ENCODE measurements at regions not wholly inside any gene's neighbourhood (a gene's known extent, or its start where the extent isn't known, plus 50 kb on each side); places are given as distances from the start of the nearest gene placed in this dataset.

DNA sequence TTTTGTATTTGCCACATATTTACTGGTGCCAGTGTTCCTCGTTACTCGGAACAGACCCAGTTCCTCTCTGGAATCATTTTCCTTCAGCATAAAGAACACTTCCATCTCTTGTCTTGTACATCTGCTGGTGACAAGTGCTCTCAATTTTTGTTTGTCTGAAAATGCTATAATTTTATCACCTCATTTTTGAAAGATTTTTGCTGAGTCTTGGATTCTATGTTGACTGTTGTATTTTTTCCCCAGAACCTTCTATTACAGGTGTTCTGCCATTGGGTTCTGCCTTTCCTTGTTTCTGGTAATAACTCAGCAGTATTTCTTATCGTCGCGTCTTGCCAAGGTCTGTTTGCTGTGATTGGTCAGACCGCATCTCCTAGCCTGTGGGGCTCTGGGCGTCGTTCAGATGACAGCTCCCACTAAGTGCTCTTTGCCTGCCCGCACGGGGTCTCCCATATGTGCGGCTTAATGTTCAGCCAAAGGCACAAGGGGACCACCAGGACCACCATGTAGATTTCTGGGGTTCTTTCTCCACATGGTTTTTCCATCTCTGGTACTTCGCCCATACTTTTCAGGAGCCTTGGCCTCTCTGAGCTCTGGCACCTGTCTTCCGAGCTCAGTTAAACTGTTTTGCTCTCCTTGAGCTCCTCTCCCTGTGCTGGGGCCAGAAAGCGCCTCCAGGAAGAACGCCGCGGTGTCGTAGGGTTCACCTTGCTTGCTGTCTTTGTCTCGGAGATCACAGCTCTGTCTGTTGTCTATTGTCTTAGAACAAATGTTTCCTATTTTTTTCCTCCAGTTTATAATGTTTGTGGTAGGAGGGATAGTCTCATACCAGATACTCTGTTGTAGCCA, 80.0 kb downstream of the METRNL start:
- TF ChIP-seq, protein P1, sequence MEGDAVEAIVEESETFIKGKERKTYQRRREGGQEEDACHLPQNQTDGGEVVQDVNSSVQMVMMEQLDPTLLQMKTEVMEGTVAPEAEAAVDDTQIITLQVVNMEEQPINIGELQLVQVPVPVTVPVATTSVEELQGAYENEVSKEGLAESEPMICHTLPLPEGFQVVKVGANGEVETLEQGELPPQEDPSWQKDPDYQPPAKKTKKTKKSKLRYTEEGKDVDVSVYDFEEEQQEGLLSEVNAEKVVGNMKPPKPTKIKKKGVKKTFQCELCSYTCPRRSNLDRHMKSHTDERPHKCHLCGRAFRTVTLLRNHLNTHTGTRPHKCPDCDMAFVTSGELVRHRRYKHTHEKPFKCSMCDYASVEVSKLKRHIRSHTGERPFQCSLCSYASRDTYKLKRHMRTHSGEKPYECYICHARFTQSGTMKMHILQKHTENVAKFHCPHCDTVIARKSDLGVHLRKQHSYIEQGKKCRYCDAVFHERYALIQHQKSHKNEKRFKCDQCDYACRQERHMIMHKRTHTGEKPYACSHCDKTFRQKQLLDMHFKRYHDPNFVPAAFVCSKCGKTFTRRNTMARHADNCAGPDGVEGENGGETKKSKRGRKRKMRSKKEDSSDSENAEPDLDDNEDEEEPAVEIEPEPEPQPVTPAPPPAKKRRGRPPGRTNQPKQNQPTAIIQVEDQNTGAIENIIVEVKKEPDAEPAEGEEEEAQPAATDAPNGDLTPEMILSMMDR (IDR thresholded peaks at IDR 0.05; ENCODE audit: borderline replicate concordance, insufficient read depth, low read depth, low read length): no peak
- no peak overlapping the region for H3K4me3 ChIP-seq (ENCODE audit: low read depth, low read length)

DNA sequence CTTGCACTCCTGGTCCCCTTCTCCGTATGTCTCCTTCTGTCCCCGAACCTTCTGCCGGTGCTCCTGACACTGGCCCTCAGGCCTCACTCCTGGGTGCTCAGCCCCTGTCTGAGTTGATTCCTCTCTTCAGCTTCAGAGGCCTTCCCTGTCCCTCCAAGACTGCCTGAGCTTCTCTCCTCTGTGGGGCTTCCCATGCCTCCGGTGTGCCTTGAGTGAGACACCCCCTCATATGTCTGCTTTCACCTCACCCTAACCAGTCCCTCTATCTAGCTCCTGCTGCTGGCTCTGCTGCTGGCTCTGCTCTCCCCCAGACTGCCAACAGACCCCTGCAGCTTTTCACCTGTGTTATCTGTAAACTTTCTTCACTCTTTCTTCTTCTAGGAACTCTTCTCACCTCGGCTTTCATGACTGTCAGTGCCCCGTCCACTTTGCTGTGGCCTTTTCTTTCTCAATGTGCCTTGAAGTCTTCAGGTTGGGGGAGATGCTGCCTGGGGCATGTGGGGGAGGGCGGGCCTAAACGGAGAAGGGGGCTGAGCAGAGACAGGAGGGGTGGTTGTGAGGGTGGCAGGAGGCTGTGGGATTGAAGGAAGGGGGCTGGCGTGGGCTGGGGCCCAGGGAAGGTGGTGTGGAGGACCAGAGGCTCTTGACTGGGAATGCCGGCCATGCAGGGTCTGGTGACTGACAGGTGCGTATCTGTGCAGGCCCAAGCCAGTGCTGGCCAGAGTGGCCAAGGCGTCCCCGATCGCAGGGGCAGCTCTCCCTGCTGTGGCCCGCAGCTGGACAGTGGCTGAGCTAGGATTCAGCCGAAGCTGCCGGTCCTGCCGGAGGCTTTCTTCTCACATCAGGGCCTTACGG, 81.3 kb downstream of the METRNL start:
- H3K4me3 ChIP-seq (ENCODE audit: low read depth, low read length): no peak overlapping the region
- TF ChIP-seq, protein P1 (IDR thresholded peaks at IDR 0.05; ENCODE audit: borderline replicate concordance, insufficient read depth, low read depth, low read length): no peak

DNA sequence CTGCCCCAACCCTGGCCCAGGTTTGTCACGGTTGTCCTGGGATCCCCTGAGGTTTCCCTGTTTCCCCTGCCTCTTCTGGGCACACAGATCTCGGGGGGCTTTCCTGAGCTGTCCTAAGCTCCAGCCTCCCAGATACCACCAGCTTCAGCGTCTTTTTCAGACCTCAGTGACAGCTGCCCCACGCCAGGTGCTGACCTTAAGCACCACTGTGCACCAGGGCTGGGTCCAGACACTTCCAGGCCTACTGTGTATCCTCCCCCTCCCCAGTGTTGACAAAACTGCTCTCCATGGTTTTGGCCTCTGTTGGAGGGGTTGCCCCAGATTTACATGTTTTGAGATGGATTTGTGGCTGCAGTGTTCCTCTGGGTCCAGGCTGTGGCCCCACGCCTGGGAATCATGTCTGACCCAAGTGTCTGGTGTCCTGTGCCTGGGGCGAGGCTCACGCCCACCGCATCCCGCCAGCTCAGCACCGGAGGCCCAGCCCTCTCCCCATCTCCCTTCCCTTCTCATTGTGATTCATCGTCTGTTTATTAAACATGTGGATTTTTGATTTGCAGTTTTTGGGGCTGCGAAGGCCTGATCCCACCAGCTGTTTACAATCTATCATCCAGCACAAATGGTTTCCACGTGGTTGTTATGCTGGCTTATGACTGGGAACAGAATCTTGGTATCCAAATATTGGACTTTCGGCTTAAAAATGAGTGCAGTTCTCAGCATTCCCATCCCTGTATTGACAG, 82.1 kb downstream of the METRNL start:
- TF ChIP-seq, protein P1 (IDR thresholded peaks at IDR 0.05; ENCODE audit: borderline replicate concordance, insufficient read depth, low read depth, low read length): no peak
- H3K4me3 ChIP-seq (ENCODE audit: low read depth, low read length): no peak overlapping the region

DNA sequence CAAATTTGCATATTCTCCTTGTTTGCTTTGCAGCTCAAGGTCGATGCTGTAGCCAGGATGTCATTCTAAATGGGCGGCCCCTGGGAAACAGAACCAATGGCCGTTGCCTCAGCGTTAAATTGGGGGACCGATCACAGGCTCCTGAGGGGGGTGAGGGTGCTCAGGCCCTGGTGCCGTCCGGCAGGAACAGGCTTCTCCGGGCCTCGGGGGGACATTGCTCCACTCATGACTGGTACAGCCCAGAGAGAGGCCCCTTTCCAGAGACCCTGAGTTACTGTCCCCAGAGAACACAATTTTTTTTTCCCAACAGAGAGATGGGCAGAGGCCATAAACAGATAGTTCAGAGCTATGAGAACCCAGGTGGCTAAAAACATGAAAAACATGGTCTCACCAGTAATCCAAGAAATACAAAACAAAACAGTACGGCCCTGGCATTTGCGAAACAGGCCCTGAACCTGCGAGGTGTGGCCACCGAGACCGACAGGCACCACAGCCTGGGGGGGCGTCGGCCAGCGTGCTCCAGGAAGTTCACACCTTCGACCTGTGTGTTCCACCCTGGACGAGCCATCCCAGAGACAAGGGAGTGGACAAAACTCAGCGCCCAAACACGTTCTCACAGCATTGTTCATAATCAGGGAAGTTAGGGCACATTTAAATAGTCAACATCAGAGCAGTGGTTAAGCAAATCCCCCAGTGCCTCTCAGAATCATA, 82.8 kb downstream of the METRNL start:
- no peak overlapping the region for H3K4me3 ChIP-seq (ENCODE audit: low read depth, low read length)
- TF ChIP-seq, protein P1 (IDR thresholded peaks at IDR 0.05; ENCODE audit: borderline replicate concordance, insufficient read depth, low read depth, low read length): no peak

DNA sequence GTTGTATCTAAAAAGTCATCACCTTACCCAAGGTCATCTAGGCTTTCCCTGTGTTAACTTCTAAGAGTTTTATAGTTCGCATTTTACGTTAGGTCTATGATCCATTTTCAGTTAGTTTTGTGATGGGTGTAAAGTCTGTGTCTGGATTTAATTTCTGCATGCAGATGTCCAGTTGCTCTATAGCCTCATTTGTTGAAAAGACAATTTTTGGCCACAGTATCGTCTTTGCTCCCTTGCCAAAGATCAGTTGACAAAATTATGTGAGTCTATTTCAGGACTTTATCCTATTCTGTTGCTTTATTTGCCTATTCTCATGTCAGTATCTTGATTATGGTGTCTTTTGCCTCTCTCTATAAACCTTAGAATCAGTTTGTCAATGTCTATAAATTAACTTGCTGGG, 85.1 kb downstream of the METRNL start:
- TF ChIP-seq, protein P1 (IDR thresholded peaks at IDR 0.05; ENCODE audit: borderline replicate concordance, insufficient read depth, low read depth, low read length): no peak
- H3K4me3 ChIP-seq (ENCODE audit: low read depth, low read length): no peak overlapping the region

DNA sequence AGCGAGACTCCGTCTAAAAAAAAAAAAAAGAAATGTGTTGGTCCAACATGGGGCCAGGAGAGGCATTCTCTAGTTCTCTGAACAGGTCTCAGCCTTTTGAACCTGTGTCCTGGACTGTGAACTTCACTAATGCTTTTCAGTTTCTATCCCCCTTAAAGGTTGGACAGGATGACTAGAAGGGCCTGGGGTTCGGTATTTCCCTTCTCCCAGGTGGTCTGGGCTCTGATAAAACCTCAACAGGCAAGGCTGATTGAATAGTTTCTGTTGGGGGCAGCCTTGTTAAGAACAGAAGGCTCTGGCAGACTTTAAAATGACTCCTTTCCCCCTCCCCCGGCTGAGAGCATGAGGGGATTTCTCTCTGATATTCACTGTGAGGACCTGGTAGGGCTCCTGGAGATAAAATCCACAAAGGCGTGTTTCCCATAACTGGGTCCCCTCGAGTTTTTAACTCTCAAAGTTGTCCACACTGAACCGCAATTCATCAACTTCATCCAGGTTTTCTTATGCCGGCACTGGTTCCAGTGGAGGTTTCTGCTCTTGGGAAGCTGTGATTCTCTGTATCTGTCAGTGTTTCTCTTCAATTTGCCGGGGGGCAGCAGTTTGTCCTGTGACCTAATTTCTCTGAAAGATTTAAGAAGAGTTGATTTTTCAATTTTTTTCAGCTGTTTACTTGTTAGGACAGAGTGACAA, 91.3 kb downstream of the METRNL start:
- H3K4me3 ChIP-seq (ENCODE audit: low read depth, low read length): no peak overlapping the region
- TF ChIP-seq, protein P1 (IDR thresholded peaks at IDR 0.05; ENCODE audit: borderline replicate concordance, insufficient read depth, low read depth, low read length): no peak
